H9 (cell line): ENCODE measurements at regions not wholly inside any gene's neighbourhood (a gene's known extent, or its start where the extent isn't known, plus 50 kb on each side); places are given as distances from the start of the nearest gene placed in this dataset.

Experiments used
- DNase-seq: peaks from one replicate; pipeline ENCODE4 v3.0.0-alpha.2; 2017
- H2AFZ ChIP-seq: one replicate; pipeline ENCODE4 v1.6.1; 2013; ENCODE audit warnings: mild to moderate bottlenecking, low read length, control low read depth, moderate library complexity
- H2AK5ac ChIP-seq: 2 replicates; pipeline ENCODE4 v1.6.1; 2013; ENCODE audit warnings: low read length, control low read depth, mixed read lengths; ENCODE audit not compliant: insufficient read length
- H2BK120ac ChIP-seq: one replicate; pipeline ENCODE4 v1.6.1; 2013; ENCODE audit warnings: low read depth, mild to moderate bottlenecking, low read length, control low read depth, inconsistent platforms; ENCODE audit not compliant: poor library complexity, severe bottlenecking
- H2BK12ac ChIP-seq: 2 replicates; pipeline ENCODE4 v1.6.1; 2013; ENCODE audit warnings: low read length, control low read depth, mixed read lengths, low read depth; ENCODE audit not compliant: insufficient read length
- H2BK15ac ChIP-seq: 2 replicates; pipeline ENCODE4 v1.6.1; 2013; ENCODE audit warnings: low read depth, low read length, control low read depth
- H2BK20ac ChIP-seq: one replicate; pipeline ENCODE4 v1.6.1; 2013; ENCODE audit warnings: low read depth, mild to moderate bottlenecking, low read length, control low read depth, inconsistent platforms; ENCODE audit not compliant: poor library complexity, severe bottlenecking
- H2BK5ac ChIP-seq: 2 replicates; pipeline ENCODE4 v1.6.1; 2013; ENCODE audit warnings: low read length, control low read depth, mixed read lengths; ENCODE audit not compliant: insufficient read length
- H3K14ac ChIP-seq: 2 replicates; pipeline ENCODE4 v1.6.1; 2013; ENCODE audit warnings: low read length, control low read depth; ENCODE audit not compliant: insufficient read depth
- H3K18ac ChIP-seq: 2 replicates; pipeline ENCODE4 v1.6.1; 2013; ENCODE audit warnings: low read depth, mild to moderate bottlenecking, mixed read lengths, low read length, control low read depth; ENCODE audit not compliant: insufficient read length
- H3K23ac ChIP-seq: 2 replicates; pipeline ENCODE4 v1.6.1; 2013; ENCODE audit warnings: low read length, control low read depth, mixed read lengths, low read depth; ENCODE audit not compliant: insufficient read length
- H3K23me2 ChIP-seq: 2 replicates; pipeline ENCODE4 v1.6.1; 2013; ENCODE audit warnings: low read depth, mild to moderate bottlenecking, mixed read lengths, low read length, control low read depth; ENCODE audit not compliant: insufficient read length, poor library complexity, severe bottlenecking
- H3K27ac ChIP-seq: 2 replicates; pipeline ENCODE4 v1.5.1; 2013; ENCODE audit warnings: low read length, control low read depth, mixed read lengths, low read depth; ENCODE audit not compliant: insufficient read length
- H3K27me3 ChIP-seq: 2 replicates; pipeline ENCODE4 v1.6.1; 2013; ENCODE audit warnings: low read length, control low read depth, inconsistent platforms; ENCODE audit not compliant: insufficient read depth
- H3K4ac ChIP-seq: 2 replicates; pipeline ENCODE4 v1.6.1; 2013; ENCODE audit warnings: low read depth, mild to moderate bottlenecking, control low read depth, inconsistent platforms, low read length, moderate library complexity
- H3K4me1 ChIP-seq: 2 replicates; pipeline ENCODE4 v1.6.1; 2013; ENCODE audit warnings: low read length, control low read depth, inconsistent platforms; ENCODE audit not compliant: insufficient read depth
- H3K4me2 ChIP-seq: 2 replicates; pipeline ENCODE4 v1.6.1; 2013; ENCODE audit warnings: low read length, control low read depth, mixed read lengths; ENCODE audit not compliant: insufficient read length, insufficient read depth
- H3K56ac ChIP-seq: 2 replicates; pipeline ENCODE4 v1.6.1; 2013; ENCODE audit warnings: low read depth, mild to moderate bottlenecking, mixed read lengths, low read length, control low read depth; ENCODE audit not compliant: insufficient read length
- H3K79me1 ChIP-seq: 2 replicates; pipeline ENCODE4 v1.6.1; 2013; ENCODE audit warnings: low read depth, mild to moderate bottlenecking, moderate library complexity, low read length, control low read depth, inconsistent platforms; ENCODE audit not compliant: insufficient read depth, poor library complexity, severe bottlenecking
- H3K79me2 ChIP-seq: 2 replicates; pipeline ENCODE4 v1.6.1; 2013; ENCODE audit warnings: low read length, control low read depth, inconsistent platforms; ENCODE audit not compliant: insufficient read depth
- H3K9ac ChIP-seq: 2 replicates; pipeline ENCODE4 v1.6.1; 2013; ENCODE audit warnings: low read length, control low read depth, mixed read lengths; ENCODE audit not compliant: insufficient read length; ENCODE audit errors: extremely low read depth
- H3K9me3 ChIP-seq: one replicate; pipeline ENCODE4 v1.6.1; 2013; ENCODE audit warnings: low read depth, low read length, inconsistent platforms; ENCODE audit not compliant: control insufficient read depth
- H3T11ph ChIP-seq: one replicate; pipeline ENCODE4 v1.6.1; 2013; ENCODE audit warnings: mild to moderate bottlenecking, low read length, control low read depth, inconsistent platforms
- H4K20me1 ChIP-seq: one replicate; pipeline ENCODE4 v1.6.1; 2013; ENCODE audit not compliant: control insufficient read depth, insufficient read length, insufficient read depth
- H4K5ac ChIP-seq: 2 replicates; pipeline ENCODE4 v1.6.1; 2013; ENCODE audit warnings: low read depth, mild to moderate bottlenecking, mixed read lengths, low read length, control low read depth; ENCODE audit not compliant: insufficient read length
- H4K8ac ChIP-seq: replicated peaks from 2 replicates; pipeline ENCODE4 v1.6.1; 2013; ENCODE audit warnings: low read length, control low read depth, mixed read lengths, low read depth; ENCODE audit not compliant: insufficient read length
- H4K91ac ChIP-seq: 2 replicates; pipeline ENCODE4 v1.6.1; 2013; ENCODE audit warnings: low read depth, mild to moderate bottlenecking, moderate library complexity, mixed read lengths, low read length, control low read depth; ENCODE audit not compliant: insufficient read length
- H3K27ac Mint-ChIP-seq, 3 experiments: 2 replicates in 2 of 3; 3 replicates in 1 of 3; pipeline ENCODE4 v1.8.0; 2020 to 2021; ENCODE audit warnings: mixed read lengths in 3 of 3, mild to moderate bottlenecking in 1 of 3, moderate library complexity in 1 of 3
- H3K27me3 Mint-ChIP-seq: 2 replicates; pipeline ENCODE4 v1.8.0; 2021; ENCODE audit warnings: low read depth, mild to moderate bottlenecking, moderate library complexity, mixed read lengths
- H3K36me3 Mint-ChIP-seq, 3 experiments: 2 replicates in 2 of 3; 3 replicates in 1 of 3; pipeline ENCODE4 v1.8.0; 2020 to 2021; ENCODE audit warnings: low read depth in 3 of 3, mixed read lengths in 3 of 3; ENCODE audit not compliant: insufficient read depth in 1 of 3
- H3K4me1 Mint-ChIP-seq, 2 experiments: 2 replicates each; pipeline ENCODE4 v1.8.0; 2020; ENCODE audit warnings: mixed read lengths in 2 of 2
- H3K4me3 Mint-ChIP-seq, 2 experiments: 2 replicates in 1 of 2; 3 replicates in 1 of 2; pipeline ENCODE4 v1.8.0; 2020 to 2021; ENCODE audit warnings: mild to moderate bottlenecking in 2 of 2, mixed read lengths in 2 of 2, moderate library complexity in 1 of 2
- H3K9me3 Mint-ChIP-seq, 2 experiments: 2 replicates in 1 of 2; 3 replicates in 1 of 2; pipeline ENCODE4 v1.8.0; 2020; ENCODE audit warnings: mild to moderate bottlenecking in 2 of 2, mixed read lengths in 2 of 2, moderate library complexity in 1 of 2
- CTCF ChIP-seq: fragments of 200-600 bp; sonication (generic); conservative IDR thresholded peaks from 3 replicates; pipeline ENCODE4 v1.8.0; 2021; ENCODE audit warnings: antibody characterized with exemption, mild to moderate bottlenecking

DNA sequence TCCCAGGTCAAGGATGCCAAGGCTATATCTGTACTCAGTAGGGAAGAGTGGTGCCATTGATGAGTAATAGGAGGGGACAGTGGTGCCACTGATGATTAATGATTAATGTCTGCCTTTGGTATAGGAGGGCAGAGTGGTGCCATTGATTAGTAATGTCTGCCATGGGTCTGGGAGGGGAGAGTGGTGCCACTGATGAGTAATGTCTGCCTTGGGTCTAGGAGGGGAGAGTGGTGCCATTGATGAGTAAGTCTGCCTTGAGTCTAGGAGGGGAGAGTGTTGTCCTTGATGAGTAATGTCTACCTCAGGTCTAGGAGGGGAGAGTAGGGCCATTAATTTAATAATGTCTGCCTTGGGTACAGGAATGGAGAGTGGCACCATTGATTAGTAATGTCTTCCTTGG is 507.8 kb upstream of the EEF2KMT start:
- no peak overlapping the region for H2AK5ac ChIP-seq
- Mint-ChIP-seq H3K4me3 (no peak overlapping the region), H3K36me3 (no peaks in the 10 kb centered on the region; a peak in 1 of 7 replicates), H3K27me3 (no peaks in the 10 kb centered on the region; the same call in 1 of the 2 replicates), H3K9me3 (no peaks in the 10 kb centered on the region), H3K4me1 (peaks cover 8 to 11% of the 10 kb centered on the region in 2 experiments), H3K27ac (no peak overlapping the region)
- H3K14ac ChIP-seq, result no peak overlapping the region
- no peak overlapping the region for H3K18ac ChIP-seq
- H2AFZ ChIP-seq, result no peak overlapping the region
- no peak for DNase-seq
- H2BK15ac ChIP-seq, result no peak overlapping the region
- H3T11ph ChIP-seq, result no peak overlapping the region
- no peak overlapping the region for H3K56ac ChIP-seq
- no peaks in the 10 kb centered on the region for H4K20me1 ChIP-seq
- no peak overlapping the region for H2BK12ac ChIP-seq
- no peaks in the 10 kb centered on the region for H3K79me2 ChIP-seq
- no peak overlapping the region for H3K9ac ChIP-seq
- no peak overlapping the region for H3K23ac ChIP-seq
- H4K5ac ChIP-seq, result no peak overlapping the region
- H2BK20ac ChIP-seq, result no peak overlapping the region
- H3K4me2 ChIP-seq, result no peak overlapping the region
- no peak overlapping the region for H4K8ac ChIP-seq
- no peak overlapping the region for H2BK5ac ChIP-seq
- H4K91ac ChIP-seq, result no peak overlapping the region
- H3K79me1 ChIP-seq, result no peaks in the 10 kb centered on the region
- no peak for TF ChIP-seq CTCF
- H2BK120ac ChIP-seq, result no peak overlapping the region
- no peaks in the 10 kb centered on the region for H3K27me3 ChIP-seq
- no peak overlapping the region for H3K4ac ChIP-seq
- H3K9me3 ChIP-seq, result no peaks in the 10 kb centered on the region
- 0 out of 2 replicates have a peak, but pooled peaks cover 4% of the 10 kb centered on the region for H3K4me1 ChIP-seq
- no peaks in the 10 kb centered on the region for H3K23me2 ChIP-seq
- no peak overlapping the region for H3K27ac ChIP-seq
